Kidney capillary endothelial cell (primary cell): ENCODE measurements at regions not wholly inside any gene's neighbourhood (a gene's known extent, or its start where the extent isn't known, plus 50 kb on each side); places are given as distances from the start of the nearest gene placed in this dataset.

Experiments used
- DNase-seq: peaks from one replicate; pipeline ENCODE4 v3.0.0-alpha.2; 2018; ENCODE audit warnings: low spot score

- DNase-seq: no peak
Observed at GRCh38 chr21:21730512-21730911, 732.3 kb downstream of the NCAM2 start.

GRCh38 chr21:21731626-21732025, 733.4 kb downstream of the NCAM2 start:
- DNase-seq: no peak

- no peak for DNase-seq
Observed at GRCh38 chr21:21734088-21734487, 735.9 kb downstream of the NCAM2 start.

GRCh38 chr21:21737186-21737585, 739.0 kb downstream of the NCAM2 start:
- DNase-seq: no peak

- DNase-seq: no peak
Observed at GRCh38 chr21:21740207-21740606, 742.0 kb downstream of the NCAM2 start.

GRCh38 chr21:21750124-21750825, 752.1 kb downstream of the NCAM2 start:
- no peak for DNase-seq

GRCh38 chr21:21751286-21751685, 753.1 kb downstream of the NCAM2 start:
- DNase-seq: no peak

- DNase-seq: no peak
Observed at GRCh38 chr21:21762855-21763254, 764.6 kb downstream of the NCAM2 start.

GRCh38 chr21:21764281-21764680, 766.1 kb downstream of the NCAM2 start:
- no peak for DNase-seq

GRCh38 chr21:21767276-21767675, 769.1 kb downstream of the NCAM2 start:
- no peak for DNase-seq

GRCh38 chr21:21788591-21788990, 790.4 kb downstream of the NCAM2 start:
- no peak for DNase-seq

- DNase-seq: no peak
Observed at GRCh38 chr21:21801921-21802320, 803.7 kb downstream of the NCAM2 start.

GRCh38 chr21:21806711-21807597, 808.7 kb downstream of the NCAM2 start:
- DNase-seq: no peak

- DNase-seq: no peak
Observed at GRCh38 chr21:21807598-21807903, 809.3 kb downstream of the NCAM2 start.

GRCh38 chr21:21813289-21813688, 815.1 kb downstream of the NCAM2 start:
- DNase-seq: no peak

- DNase-seq: no peak
Observed at GRCh38 chr21:21813934-21814333, 815.7 kb downstream of the NCAM2 start.

- no peak for DNase-seq
Observed at GRCh38 chr21:21816778-21817177, 818.6 kb downstream of the NCAM2 start.

GRCh38 chr21:21818898-21819297, 820.7 kb downstream of the NCAM2 start:
- DNase-seq: no peak

GRCh38 chr21:21828130-21828529, 829.9 kb downstream of the NCAM2 start:
- DNase-seq: no peak

GRCh38 chr21:21831036-21831435, 832.8 kb downstream of the NCAM2 start:
- no peak for DNase-seq

GRCh38 chr21:21845901-21846300, 847.7 kb downstream of the NCAM2 start:
- no peak for DNase-seq

GRCh38 chr21:21851205-21851604, 853.0 kb downstream of the NCAM2 start:
- no peak for DNase-seq

- no peak for DNase-seq
Observed at GRCh38 chr21:21851657-21852056, 853.4 kb downstream of the NCAM2 start.
